Stimulated activated CD4-positive, alpha-beta T cell treated with anti-CD3 and anti-CD28 coated beads, Interleukin-2, amount 100 ng/mL, for 4 hours (primary cell): ENCODE measurements at regions not wholly inside any gene's neighbourhood (a gene's known extent, or its start where the extent isn't known, plus 50 kb on each side); places are given as distances from the start of the nearest gene placed in this dataset.

Source experiments
- DNase-seq: peaks from one replicate; pipeline ENCODE4 v3.0.0-alpha.2; 2020; ENCODE audit warnings: low read depth

- no peak for DNase-seq
Measured at GRCh38 chr4:23741681-23742191, 148.1 kb downstream of the PPARGC1A start.

GRCh38 chr4:23737571-23737970 is 152.3 kb downstream of the PPARGC1A start:
- no peak for DNase-seq

- DNase-seq = no peak
Measured at GRCh38 chr4:23736466-23736865, 153.4 kb downstream of the PPARGC1A start.

- DNase-seq = no peak
Measured at GRCh38 chr4:23734000-23734399, 155.8 kb downstream of the PPARGC1A start.

GRCh38 chr4:23733476-23733875 is 156.4 kb downstream of the PPARGC1A start:
- no peak for DNase-seq

GRCh38 chr4:23730998-23731397 is 158.8 kb downstream of the PPARGC1A start:
- DNase-seq = no peak

- no peak for DNase-seq
Measured at GRCh38 chr4:23728971-23729370, 160.9 kb downstream of the PPARGC1A start.

- no peak for DNase-seq
Measured at GRCh38 chr4:23728393-23728792, 161.5 kb downstream of the PPARGC1A start.

- no peak for DNase-seq
Measured at GRCh38 chr4:23720556-23720955, 169.3 kb downstream of the PPARGC1A start.

GRCh38 chr4:23718435-23718834 is 171.4 kb downstream of the PPARGC1A start:
- no peak for DNase-seq

GRCh38 chr4:23717528-23718248 is 172.2 kb downstream of the PPARGC1A start:
- DNase-seq = no peak

GRCh38 chr4:23710298-23710697 is 179.5 kb downstream of the PPARGC1A start:
- DNase-seq = no peak

GRCh38 chr4:23707652-23708026 is 182.2 kb downstream of the PPARGC1A start:
- no peak for DNase-seq

- DNase-seq = no peak
Measured at GRCh38 chr4:23706972-23707651, 182.7 kb downstream of the PPARGC1A start.

GRCh38 chr4:23700197-23700596 is 189.7 kb downstream of the PPARGC1A start:
- DNase-seq = no peak

GRCh38 chr4:23697722-23698121 is 192.1 kb downstream of the PPARGC1A start:
- DNase-seq = no peak

GRCh38 chr4:23697001-23697528 is 192.8 kb downstream of the PPARGC1A start:
- DNase-seq = no peak

GRCh38 chr4:23686169-23686897 is 203.5 kb downstream of the PPARGC1A start:
- no peak for DNase-seq

- DNase-seq = no peak
Measured at GRCh38 chr4:23685471-23685870, 204.4 kb downstream of the PPARGC1A start.

- no peak for DNase-seq
Measured at GRCh38 chr4:23680671-23681518, 209.0 kb downstream of the PPARGC1A start.

GRCh38 chr4:23674694-23675093 is 215.2 kb downstream of the PPARGC1A start:
- no peak for DNase-seq

- DNase-seq = no peak
Measured at GRCh38 chr4:23667659-23668058, 222.2 kb downstream of the PPARGC1A start.
